Keratinocyte (primary cell): ENCODE measurements at regions not wholly inside any gene's neighbourhood (a gene's known extent, or its start where the extent isn't known, plus 50 kb on each side); places are given as distances from the start of the nearest gene placed in this dataset.
"Not testable (repeated sequence)": the region's sequence is repeated elsewhere in the genome, so short reads cannot be mapped to it uniquely, and the experiment has no call there.

Source experiments
- DNase-seq: peaks from one replicate; pipeline ENCODE4 v3.0.0-alpha.2; 2011; ENCODE audit warnings: low read depth, missing footprints, low spot score
- FAIRE-seq: peaks from 2 replicates; lab custom pipeline; 2011; peaks lifted over from hg19 to GRCh38; lab: Jason Lieb, UNC
- H2AFZ ChIP-seq: 2 replicates; pipeline ENCODE4 v1.6.0; 2012; ENCODE audit warnings: low read length, control low read depth, inconsistent platforms; ENCODE audit not compliant: control insufficient read depth
- H3K27ac ChIP-seq: 2 replicates; pipeline ENCODE4 v1.5.1; 2011; ENCODE audit warnings: low read length; ENCODE audit not compliant: control insufficient read depth, insufficient read depth
- H3K27me3 ChIP-seq: 3 replicates; pipeline ENCODE4 v1.6.0; 2011; ENCODE audit warnings: low read length; ENCODE audit not compliant: control insufficient read depth, insufficient read depth; ENCODE audit errors: extremely low read depth
- H3K36me3 ChIP-seq, 2 experiments: 2 replicates in 1 of 2; 3 replicates in 1 of 2; pipeline ENCODE4 v1.5.1; 2011; ENCODE audit warnings: low read length in 2 of 2, mild to moderate bottlenecking in 1 of 2; ENCODE audit not compliant: control insufficient read depth in 2 of 2, insufficient read depth in 2 of 2; ENCODE audit errors: extremely low read depth in 1 of 2
- H3K4me1 ChIP-seq: 3 replicates; pipeline ENCODE4 v1.5.1; 2011; ENCODE audit warnings: low read length; ENCODE audit not compliant: control insufficient read depth, insufficient read depth; ENCODE audit errors: extremely low read depth
- H3K4me2 ChIP-seq: 3 replicates; pipeline ENCODE4 v1.6.0; 2011; ENCODE audit warnings: low read depth, low read length; ENCODE audit not compliant: control insufficient read depth, insufficient read depth; ENCODE audit errors: extremely low read depth
- H3K4me3 ChIP-seq, 3 experiments: fragments of 200-600 bp in 1 of 3; sonication (generic) in 1 of 3; 2 replicates in 2 of 3; 3 replicates in 1 of 3; pipeline ENCODE4 v1.5.1; 2011 to 2016; ENCODE audit warnings: low read length in 3 of 3, mild to moderate bottlenecking in 3 of 3, control low read depth in 2 of 3, inconsistent platforms in 1 of 3, low read depth in 1 of 3, mixed read lengths in 1 of 3, mixed run types in 1 of 3, moderate library complexity in 1 of 3; ENCODE audit not compliant: control insufficient read depth in 2 of 3, insufficient read depth in 2 of 3; ENCODE audit errors: extremely low read depth in 1 of 3
- H3K79me2 ChIP-seq: 2 replicates; pipeline ENCODE4 v1.6.0; 2012; ENCODE audit warnings: low read length; ENCODE audit not compliant: control insufficient read depth, insufficient read depth
- H3K9ac ChIP-seq: 3 replicates; pipeline ENCODE4 v1.6.0; 2011; ENCODE audit warnings: low read length; ENCODE audit not compliant: control insufficient read depth, insufficient read depth; ENCODE audit errors: extremely low read depth
- H3K9me1 ChIP-seq: 3 replicates; pipeline ENCODE4 v1.6.0; 2011; ENCODE audit warnings: low read length; ENCODE audit not compliant: control insufficient read depth, insufficient read depth; ENCODE audit errors: extremely low read depth
- H3K9me3 ChIP-seq: 2 replicates; pipeline ENCODE4 v1.5.1; 2012; ENCODE audit warnings: low read depth, low read length; ENCODE audit not compliant: control insufficient read depth
- H4K20me1 ChIP-seq: 3 replicates; pipeline ENCODE4 v1.6.0; 2011; ENCODE audit warnings: low read length; ENCODE audit not compliant: control insufficient read depth, insufficient read depth; ENCODE audit errors: extremely low read depth
- EZH2 ChIP-seq: IDR thresholded peaks from one replicate; pipeline ENCODE4 v1.6.1; 2012; ENCODE audit warnings: inconsistent platforms, mild to moderate bottlenecking, low read length, moderate library complexity
- dilution Hi-C: fragments of 300-500 bp; cut with MboI; formaldehyde crosslinking; loops from one replicate; pipeline ENCODE4 v1.7.0; 2020; ENCODE audit warnings: low sequenced_read_pairs; ENCODE audit not compliant: extremely low pct_ligation_motif_present
- TF ChIP-seq, protein P1 (sequence below), 3 experiments: IDR thresholded peaks in 1 of 3; conservative IDR thresholded peaks in 1 of 3; optimal IDR thresholded peaks in 1 of 3; 2 replicates in 2 of 3; 3 replicates in 1 of 3; pipeline versions ENCODE3 to v1.5.1; 2011; ENCODE audit warnings: low read length in 3 of 3, mild to moderate bottlenecking in 3 of 3, moderate library complexity in 2 of 3, control low read depth in 1 of 3, inconsistent platforms in 1 of 3; ENCODE audit not compliant: insufficient read depth in 2 of 3; ENCODE audit errors: extremely low read depth in 1 of 3

GRCh38 chr2:240260664-240261063 lies 120.2 kb upstream of the OTOS start:
- H3K9me1 ChIP-seq: no peaks in the 10 kb centered on the region
- FAIRE-seq: no peak
- H2AFZ ChIP-seq: no peak overlapping the region
- H3K36me3 ChIP-seq: no peaks in the 10 kb centered on the region
- H3K27me3 ChIP-seq: no peaks in the 10 kb centered on the region
- no peaks in the 10 kb centered on the region for H4K20me1 ChIP-seq
- peaks cover 4% of the 10 kb centered on the region for H3K9me3 ChIP-seq
- no peak overlapping the region for H3K27ac ChIP-seq
- no peak for DNase-seq
- peaks cover 10% of the 10 kb centered on the region for H3K4me1 ChIP-seq
- no peaks in the 10 kb centered on the region for H3K79me2 ChIP-seq
- dilution Hi-C loops: no loop called here
- no peak for TF ChIP-seq EZH2
- TF ChIP-seq, protein P1, sequence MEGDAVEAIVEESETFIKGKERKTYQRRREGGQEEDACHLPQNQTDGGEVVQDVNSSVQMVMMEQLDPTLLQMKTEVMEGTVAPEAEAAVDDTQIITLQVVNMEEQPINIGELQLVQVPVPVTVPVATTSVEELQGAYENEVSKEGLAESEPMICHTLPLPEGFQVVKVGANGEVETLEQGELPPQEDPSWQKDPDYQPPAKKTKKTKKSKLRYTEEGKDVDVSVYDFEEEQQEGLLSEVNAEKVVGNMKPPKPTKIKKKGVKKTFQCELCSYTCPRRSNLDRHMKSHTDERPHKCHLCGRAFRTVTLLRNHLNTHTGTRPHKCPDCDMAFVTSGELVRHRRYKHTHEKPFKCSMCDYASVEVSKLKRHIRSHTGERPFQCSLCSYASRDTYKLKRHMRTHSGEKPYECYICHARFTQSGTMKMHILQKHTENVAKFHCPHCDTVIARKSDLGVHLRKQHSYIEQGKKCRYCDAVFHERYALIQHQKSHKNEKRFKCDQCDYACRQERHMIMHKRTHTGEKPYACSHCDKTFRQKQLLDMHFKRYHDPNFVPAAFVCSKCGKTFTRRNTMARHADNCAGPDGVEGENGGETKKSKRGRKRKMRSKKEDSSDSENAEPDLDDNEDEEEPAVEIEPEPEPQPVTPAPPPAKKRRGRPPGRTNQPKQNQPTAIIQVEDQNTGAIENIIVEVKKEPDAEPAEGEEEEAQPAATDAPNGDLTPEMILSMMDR (optimal IDR thresholded peaks at IDR 0.05 in 1 of 3, IDR thresholded peaks at IDR 0.05 in 1 of 3, conservative IDR thresholded peaks at IDR 0.05 in 1 of 3; ENCODE audit: extremely low read depth in 1 of 3, insufficient read depth in 2 of 3, low read length in 3 of 3): no peak
- no peak overlapping the region for H3K9ac ChIP-seq
- no peak overlapping the region for H3K4me3 ChIP-seq
- H3K4me2 ChIP-seq: no peak overlapping the region

- DNase-seq, dilution Hi-C loops, H3K27me3 ChIP-seq, H2AFZ ChIP-seq, H3K79me2 ChIP-seq, H3K4me1 ChIP-seq, H3K4me2 ChIP-seq, H3K9me1 ChIP-seq, H3K4me3 ChIP-seq, H3K27ac ChIP-seq, H3K9ac ChIP-seq, FAIRE-seq, H4K20me1 ChIP-seq, H3K36me3 ChIP-seq, H3K9me3 ChIP-seq: not testable (repeated sequence)
Measured at GRCh38 chr2:240262578-240262977, 122.1 kb upstream of the OTOS start.

DNA sequence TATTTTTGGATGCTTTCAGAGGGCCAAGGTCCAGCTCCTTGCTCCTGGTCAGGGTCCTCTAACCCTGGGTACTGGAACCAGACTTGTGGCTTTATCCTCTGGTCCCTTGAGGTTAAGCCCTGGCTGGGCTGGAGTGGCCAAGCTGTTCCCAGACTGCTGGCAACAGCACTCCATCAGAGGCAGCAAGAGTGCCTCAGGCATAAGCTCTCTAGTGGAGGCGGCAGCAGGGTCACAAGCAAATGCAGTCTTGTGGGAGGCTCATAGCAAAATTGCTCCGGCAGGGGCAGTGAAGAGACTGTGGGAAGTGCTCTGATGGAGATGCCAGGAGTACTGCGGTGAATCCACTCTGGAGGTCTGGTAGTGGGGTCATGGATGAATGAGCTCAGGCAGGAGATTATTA lies 128.9 kb upstream of the OTOS start:
- Histone ChIP-seq H3K79me2 (no peaks in the 10 kb centered on the region), H3K9ac (no peak overlapping the region), H3K9me3 (no peaks in the 10 kb centered on the region), H3K27ac (no peak overlapping the region), H2AFZ (no peak overlapping the region), H4K20me1 (no peaks in the 10 kb centered on the region), H3K4me3 (no peak overlapping the region), H3K4me1 (no peaks in the 10 kb centered on the region), H3K4me2 (no peak overlapping the region), H3K9me1 (no peaks in the 10 kb centered on the region), H3K36me3 (no peaks in the 10 kb centered on the region), H3K27me3 (peaks cover 16% of the 10 kb centered on the region)
- FAIRE-seq: no peak
- TF ChIP-seq, protein P1 (optimal IDR thresholded peaks at IDR 0.05 in 1 of 3, IDR thresholded peaks at IDR 0.05 in 1 of 3, conservative IDR thresholded peaks at IDR 0.05 in 1 of 3; ENCODE audit: extremely low read depth in 1 of 3, insufficient read depth in 2 of 3, low read length in 3 of 3): no peak
- dilution Hi-C loops: no loop called here
- DNase-seq: no peak
